WTC11 (cell line): ENCODE measurements at regions not wholly inside any gene's neighbourhood (a gene's known extent, or its start where the extent isn't known, plus 50 kb on each side); places are given as distances from the start of the nearest gene placed in this dataset.

Experiments
- ATAC-seq: fragments of 200-7000 bp; cut with Tn5 transposase; 2 replicates; pipeline ENCODE4 v1.10.0; 2021; ENCODE audit warnings: mild to moderate bottlenecking, moderate library complexity
- CTCF ChIA-PET: fragments of 300-600 bp; sonication (Branson Sonifier 250); formaldehyde crosslinking; loops from one replicate; lab custom pipeline; 2021; ENCODE audit warnings: antibody characterized with exemption; lab: Charles Lee
- POLR2A ChIA-PET: fragments of 350-600 bp; sonication (Branson Sonifier 250); formaldehyde crosslinking; loops from one replicate; lab custom pipeline; 2021; ENCODE audit warnings: antibody characterized with exemption; lab: Charles Lee
- DNase-seq: peaks from one replicate; pipeline ENCODE4 v3.0.0; 2021; ENCODE audit warnings: low spot score
- H3K27ac Mint-ChIP-seq: 2 replicates; pipeline ENCODE4 v1.8.0; 2021; ENCODE audit warnings: mixed read lengths
- H3K27me3 Mint-ChIP-seq: 2 replicates; pipeline ENCODE4 v1.8.0; 2021; ENCODE audit warnings: low read depth, mild to moderate bottlenecking, moderate library complexity, mixed read lengths
- H3K36me3 Mint-ChIP-seq: 2 replicates; pipeline ENCODE4 v1.8.0; 2021; ENCODE audit warnings: mixed read lengths
- H3K4me1 Mint-ChIP-seq: 2 replicates; pipeline ENCODE4 v1.8.0; 2022; ENCODE audit warnings: mixed read lengths
- H3K4me3 Mint-ChIP-seq: 2 replicates; pipeline ENCODE4 v1.8.0; 2021; ENCODE audit warnings: mild to moderate bottlenecking, moderate library complexity, mixed read lengths
- H3K9me3 Mint-ChIP-seq: 2 replicates; pipeline ENCODE4 v1.8.0; 2021; ENCODE audit warnings: mixed read lengths
- ATF3 ChIP-seq: sonication (generic); formaldehyde crosslinking; conservative IDR thresholded peaks from 2 replicates; pipeline ENCODE4 v1.8.1; 2022; ENCODE audit warnings: mild to moderate bottlenecking, missing genetic modification reagents
- CREM ChIP-seq: sonication (generic); formaldehyde crosslinking; IDR thresholded peaks from 2 replicates; pipeline ENCODE4 v1.8.1; 2022; ENCODE audit warnings: mild to moderate bottlenecking, missing genetic modification reagents, moderate library complexity
- ERG ChIP-seq: fragments of 250-450 bp; sonication (Bioruptor Pico); IDR thresholded peaks from 2 replicates; pipeline ENCODE4 v1.8.0; 2021; ENCODE audit warnings: mild to moderate bottlenecking
- JUN ChIP-seq: sonication (generic); formaldehyde crosslinking; IDR thresholded peaks from 2 replicates; pipeline ENCODE4 v1.8.0; 2023; ENCODE audit warnings: mild to moderate bottlenecking, missing genetic modification reagents
- KAT7 ChIP-seq: sonication (generic); formaldehyde crosslinking; IDR thresholded peaks from 2 replicates; pipeline ENCODE4 v1.8.1; 2023; ENCODE audit warnings: missing genetic modification reagents, mild to moderate bottlenecking, borderline replicate concordance
- MYBL2 ChIP-seq: sonication (generic); formaldehyde crosslinking; IDR thresholded peaks from 2 replicates; pipeline ENCODE4 v1.8.1; 2023; ENCODE audit warnings: mild to moderate bottlenecking, moderate library complexity, missing genetic modification reagents
- OVOL2 ChIP-seq: fragments of 250-450 bp; sonication (Bioruptor Pico); IDR thresholded peaks from 2 replicates; pipeline ENCODE4 v1.9.0; 2021; ENCODE audit warnings: mild to moderate bottlenecking, borderline replicate concordance
- ZNF219 ChIP-seq: sonication (generic); formaldehyde crosslinking; IDR thresholded peaks from 2 replicates; pipeline ENCODE4 v1.8.0; 2023; ENCODE audit warnings: missing genetic modification reagents, mild to moderate bottlenecking, borderline replicate concordance
- ZNF532 ChIP-seq: fragments of 250-450 bp; sonication (Bioruptor Pico); IDR thresholded peaks from 2 replicates; pipeline ENCODE4 v1.9.0; 2021; ENCODE audit warnings: mild to moderate bottlenecking, borderline replicate concordance
- TF ChIP-seq, protein P1 (sequence below): sonication (generic); formaldehyde crosslinking; IDR thresholded peaks from 2 replicates; pipeline ENCODE4 v1.8.1; 2023; ENCODE audit warnings: mild to moderate bottlenecking, missing genetic modification reagents, moderate library complexity
- TF ChIP-seq, protein P2 (sequence below): sonication (generic); formaldehyde crosslinking; IDR thresholded peaks from 2 replicates; pipeline ENCODE4 v1.8.0; 2022; ENCODE audit warnings: mild to moderate bottlenecking, missing genetic modification reagents
- TF ChIP-seq, protein P3 (sequence below): sonication (generic); formaldehyde crosslinking; IDR thresholded peaks from 2 replicates; pipeline ENCODE4 v1.8.0; 2023; ENCODE audit warnings: missing genetic modification reagents, mild to moderate bottlenecking, borderline replicate concordance

DNA sequence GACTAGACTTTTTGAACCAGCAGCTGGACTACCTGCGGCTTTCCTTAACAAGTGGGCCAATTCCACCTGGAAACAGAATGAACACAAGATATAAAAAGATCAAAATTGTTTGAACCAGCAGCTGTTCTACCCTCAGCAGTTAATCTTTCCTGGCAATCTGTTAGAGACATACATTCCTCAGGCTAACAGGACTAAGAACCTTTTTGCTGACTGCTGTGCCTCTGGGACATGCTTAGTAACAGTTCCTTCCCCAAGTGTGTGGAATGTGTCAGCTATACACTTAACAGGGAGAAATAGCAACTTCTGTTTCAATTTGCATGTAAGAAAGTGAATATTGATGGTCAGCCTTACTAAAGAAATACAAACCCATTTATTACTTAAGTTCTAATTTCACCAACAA lies 554.4 kb downstream of the ARAP2 start:
- Mint-ChIP-seq H3K4me1 (no peaks in the 10 kb centered on the region), H3K4me3 (no peak overlapping the region), H3K27me3 (no peaks in the 10 kb centered on the region), H3K36me3 (no peaks in the 10 kb centered on the region; the same call in 1 of the 2 replicates), H3K27ac (no peak overlapping the region), H3K9me3 (peaks cover 27% of the 10 kb centered on the region)
- CTCF ChIA-PET: no interaction called here
- TF ChIP-seq ZNF532 (no peak), ERG (CRISPR knock-in tag) (no peak), CREM (CRISPR knock-in tag) (no peak), ZNF219 (CRISPR knock-in tag) (no peak), JUN (CRISPR knock-in tag) (no peak)
- TF ChIP-seq, protein P1, sequence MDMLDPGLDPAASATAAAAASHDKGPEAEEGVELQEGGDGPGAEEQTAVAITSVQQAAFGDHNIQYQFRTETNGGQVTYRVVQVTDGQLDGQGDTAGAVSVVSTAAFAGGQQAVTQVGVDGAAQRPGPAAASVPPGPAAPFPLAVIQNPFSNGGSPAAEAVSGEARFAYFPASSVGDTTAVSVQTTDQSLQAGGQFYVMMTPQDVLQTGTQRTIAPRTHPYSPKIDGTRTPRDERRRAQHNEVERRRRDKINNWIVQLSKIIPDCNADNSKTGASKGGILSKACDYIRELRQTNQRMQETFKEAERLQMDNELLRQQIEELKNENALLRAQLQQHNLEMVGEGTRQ: no peak
- POLR2A ChIA-PET: no interaction called here
- no peak for DNase-seq
- ATAC-seq: no peak

GRCh38 chr4:35690271-35690670 lies 554.0 kb downstream of the ARAP2 start:
- DNase-seq (no peak), ATAC-seq (no peak)
- ChIA-PET CTCF (no interaction called here), POLR2A (no interaction called here)
- no peaks in the 10 kb centered on the region for H3K4me1 Mint-ChIP-seq
- H3K9me3 Mint-ChIP-seq: peaks cover 23% of the 10 kb centered on the region
- no peak overlapping the region for H3K4me3 Mint-ChIP-seq
- TF ChIP-seq, protein P2, sequence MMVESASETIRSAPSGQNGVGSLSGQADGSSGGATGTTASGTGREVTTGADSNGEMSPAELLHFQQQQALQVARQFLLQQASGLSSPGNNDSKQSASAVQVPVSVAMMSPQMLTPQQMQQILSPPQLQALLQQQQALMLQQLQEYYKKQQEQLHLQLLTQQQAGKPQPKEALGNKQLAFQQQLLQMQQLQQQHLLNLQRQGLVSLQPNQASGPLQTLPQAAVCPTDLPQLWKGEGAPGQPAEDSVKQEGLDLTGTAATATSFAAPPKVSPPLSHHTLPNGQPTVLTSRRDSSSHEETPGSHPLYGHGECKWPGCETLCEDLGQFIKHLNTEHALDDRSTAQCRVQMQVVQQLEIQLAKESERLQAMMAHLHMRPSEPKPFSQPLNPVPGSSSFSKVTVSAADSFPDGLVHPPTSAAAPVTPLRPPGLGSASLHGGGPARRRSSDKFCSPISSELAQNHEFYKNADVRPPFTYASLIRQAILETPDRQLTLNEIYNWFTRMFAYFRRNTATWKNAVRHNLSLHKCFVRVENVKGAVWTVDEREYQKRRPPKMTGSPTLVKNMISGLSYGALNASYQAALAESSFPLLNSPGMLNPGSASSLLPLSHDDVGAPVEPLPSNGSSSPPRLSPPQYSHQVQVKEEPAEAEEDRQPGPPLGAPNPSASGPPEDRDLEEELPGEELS: no peak
- no peaks in the 10 kb centered on the region for H3K27me3 Mint-ChIP-seq
- H3K27ac Mint-ChIP-seq: no peak overlapping the region
- H3K36me3 Mint-ChIP-seq: no peaks in the 10 kb centered on the region; the same call in 1 of the 2 replicates

- Mint-ChIP-seq H3K4me3 (no peak overlapping the region), H3K4me1 (no peaks in the 10 kb centered on the region), H3K36me3 (no peaks in the 10 kb centered on the region), H3K9me3 (peaks cover 12% of the 10 kb centered on the region), H3K27ac (no peak overlapping the region), H3K27me3 (no peaks in the 10 kb centered on the region)
- ChIA-PET POLR2A (no interaction called here), CTCF (interaction anchor here (0.7 kb wide), 1 partner anchor 257 kb away, joined by 4 read pairs; no protein-coding TSS in a partner anchor)
- no peak for ATAC-seq
- DNase-seq: no peak
- TF ChIP-seq KAT7 (CRISPR knock-in tag) (no peak), ATF3 (CRISPR knock-in tag) (no peak), OVOL2 (CRISPR knock-in tag) (no peak), MYBL2 (no peak)
- TF ChIP-seq, protein P3, sequence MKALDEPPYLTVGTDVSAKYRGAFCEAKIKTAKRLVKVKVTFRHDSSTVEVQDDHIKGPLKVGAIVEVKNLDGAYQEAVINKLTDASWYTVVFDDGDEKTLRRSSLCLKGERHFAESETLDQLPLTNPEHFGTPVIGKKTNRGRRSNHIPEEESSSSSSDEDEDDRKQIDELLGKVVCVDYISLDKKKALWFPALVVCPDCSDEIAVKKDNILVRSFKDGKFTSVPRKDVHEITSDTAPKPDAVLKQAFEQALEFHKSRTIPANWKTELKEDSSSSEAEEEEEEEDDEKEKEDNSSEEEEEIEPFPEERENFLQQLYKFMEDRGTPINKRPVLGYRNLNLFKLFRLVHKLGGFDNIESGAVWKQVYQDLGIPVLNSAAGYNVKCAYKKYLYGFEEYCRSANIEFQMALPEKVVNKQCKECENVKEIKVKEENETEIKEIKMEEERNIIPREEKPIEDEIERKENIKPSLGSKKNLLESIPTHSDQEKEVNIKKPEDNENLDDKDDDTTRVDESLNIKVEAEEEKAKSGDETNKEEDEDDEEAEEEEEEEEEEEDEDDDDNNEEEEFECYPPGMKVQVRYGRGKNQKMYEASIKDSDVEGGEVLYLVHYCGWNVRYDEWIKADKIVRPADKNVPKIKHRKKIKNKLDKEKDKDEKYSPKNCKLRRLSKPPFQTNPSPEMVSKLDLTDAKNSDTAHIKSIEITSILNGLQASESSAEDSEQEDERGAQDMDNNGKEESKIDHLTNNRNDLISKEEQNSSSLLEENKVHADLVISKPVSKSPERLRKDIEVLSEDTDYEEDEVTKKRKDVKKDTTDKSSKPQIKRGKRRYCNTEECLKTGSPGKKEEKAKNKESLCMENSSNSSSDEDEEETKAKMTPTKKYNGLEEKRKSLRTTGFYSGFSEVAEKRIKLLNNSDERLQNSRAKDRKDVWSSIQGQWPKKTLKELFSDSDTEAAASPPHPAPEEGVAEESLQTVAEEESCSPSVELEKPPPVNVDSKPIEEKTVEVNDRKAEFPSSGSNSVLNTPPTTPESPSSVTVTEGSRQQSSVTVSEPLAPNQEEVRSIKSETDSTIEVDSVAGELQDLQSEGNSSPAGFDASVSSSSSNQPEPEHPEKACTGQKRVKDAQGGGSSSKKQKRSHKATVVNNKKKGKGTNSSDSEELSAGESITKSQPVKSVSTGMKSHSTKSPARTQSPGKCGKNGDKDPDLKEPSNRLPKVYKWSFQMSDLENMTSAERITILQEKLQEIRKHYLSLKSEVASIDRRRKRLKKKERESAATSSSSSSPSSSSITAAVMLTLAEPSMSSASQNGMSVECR (CRISPR knock-in tag): no peak
- TF ChIP-seq, protein P2: no peak
Observed at GRCh38 chr4:35695003-35695402, 549.3 kb downstream of the ARAP2 start.
